ENCODE measurements at regions not wholly inside any gene's neighbourhood (a gene's known extent, or its start where the extent isn't known, plus 50 kb on each side); places are given as distances from the start of the nearest gene placed in this dataset.
A peak's percentile ranks its signal among the peaks of the same experiment; 100 is the strongest.

DNA sequence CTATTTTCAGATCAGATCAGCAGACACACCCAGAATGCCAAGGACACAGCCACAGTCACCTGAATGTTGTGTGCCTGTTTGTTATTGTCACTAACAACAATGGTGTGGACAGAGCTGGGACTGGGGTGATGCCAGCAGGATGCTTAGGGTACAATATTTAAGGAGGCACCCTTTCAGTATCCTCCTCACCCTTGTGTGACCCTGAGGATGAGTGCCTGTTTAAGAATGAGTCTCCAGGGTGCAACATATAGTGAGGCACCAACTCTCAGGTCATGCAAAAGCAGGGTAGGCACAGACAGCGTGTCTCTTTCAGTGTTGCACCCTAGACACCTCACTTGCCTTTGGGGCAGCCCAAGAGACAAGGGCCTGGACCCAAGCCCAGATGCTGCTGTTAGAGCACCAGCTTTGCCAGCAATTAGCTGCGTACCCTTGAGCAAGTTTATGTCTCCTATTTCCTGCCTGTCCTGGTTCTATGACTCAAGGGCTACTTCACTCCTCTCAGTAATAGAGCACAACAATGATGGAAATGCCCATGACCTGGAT lies 122.6 kb downstream of the AQP9 start:
- DNase-seq (no peak), ATAC-seq (no peak)
- H3K4me1 Mint-ChIP-seq, result peaks cover 6% of the 10 kb centered on the region
- H3K36me3 Mint-ChIP-seq (ENCODE audit: low read depth), result no peaks in the 10 kb centered on the region
- peaks cover 27% of the 10 kb centered on the region for H3K27me3 Mint-ChIP-seq
- no peaks in the 10 kb centered on the region for H3K9me3 ChIP-seq (ENCODE audit: control insufficient read depth, low read length, poor library complexity, severe bottlenecking)
- no peak overlapping the region for H3K4me3 Mint-ChIP-seq
- no peak overlapping the region for H3K27ac Mint-ChIP-seq

DNA sequence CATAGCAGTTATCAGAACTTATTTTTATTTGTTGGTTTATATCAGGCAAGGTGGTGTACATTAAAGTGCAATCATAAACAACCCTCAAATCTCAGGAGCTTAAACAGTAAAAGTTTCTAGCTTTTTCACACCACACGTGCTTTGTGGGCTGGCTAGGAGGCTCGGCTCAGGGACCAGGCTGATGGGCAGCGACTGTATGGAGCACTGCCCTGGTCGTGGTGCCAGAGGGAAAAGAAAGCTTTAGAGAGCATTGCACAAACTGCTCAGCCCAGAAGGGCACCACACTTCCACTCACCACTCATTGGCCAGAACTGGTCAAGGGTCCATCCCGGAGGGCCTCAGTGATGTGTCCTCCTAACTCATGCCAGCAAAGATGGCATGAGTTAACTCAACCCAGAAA lies 123.2 kb downstream of the AQP9 start:
- no peaks in the 10 kb centered on the region for H3K36me3 Mint-ChIP-seq (ENCODE audit: low read depth)
- H3K27me3 Mint-ChIP-seq, result peaks cover 21% of the 10 kb centered on the region
- H3K4me3 Mint-ChIP-seq, result no peak overlapping the region
- no peak for ATAC-seq
- DNase-seq, result no peak
- H3K9me3 ChIP-seq (ENCODE audit: control insufficient read depth, low read length, poor library complexity, severe bottlenecking), result no peaks in the 10 kb centered on the region
- H3K27ac Mint-ChIP-seq, result no peak overlapping the region
- H3K4me1 Mint-ChIP-seq, result peaks cover 6% of the 10 kb centered on the region

DNA sequence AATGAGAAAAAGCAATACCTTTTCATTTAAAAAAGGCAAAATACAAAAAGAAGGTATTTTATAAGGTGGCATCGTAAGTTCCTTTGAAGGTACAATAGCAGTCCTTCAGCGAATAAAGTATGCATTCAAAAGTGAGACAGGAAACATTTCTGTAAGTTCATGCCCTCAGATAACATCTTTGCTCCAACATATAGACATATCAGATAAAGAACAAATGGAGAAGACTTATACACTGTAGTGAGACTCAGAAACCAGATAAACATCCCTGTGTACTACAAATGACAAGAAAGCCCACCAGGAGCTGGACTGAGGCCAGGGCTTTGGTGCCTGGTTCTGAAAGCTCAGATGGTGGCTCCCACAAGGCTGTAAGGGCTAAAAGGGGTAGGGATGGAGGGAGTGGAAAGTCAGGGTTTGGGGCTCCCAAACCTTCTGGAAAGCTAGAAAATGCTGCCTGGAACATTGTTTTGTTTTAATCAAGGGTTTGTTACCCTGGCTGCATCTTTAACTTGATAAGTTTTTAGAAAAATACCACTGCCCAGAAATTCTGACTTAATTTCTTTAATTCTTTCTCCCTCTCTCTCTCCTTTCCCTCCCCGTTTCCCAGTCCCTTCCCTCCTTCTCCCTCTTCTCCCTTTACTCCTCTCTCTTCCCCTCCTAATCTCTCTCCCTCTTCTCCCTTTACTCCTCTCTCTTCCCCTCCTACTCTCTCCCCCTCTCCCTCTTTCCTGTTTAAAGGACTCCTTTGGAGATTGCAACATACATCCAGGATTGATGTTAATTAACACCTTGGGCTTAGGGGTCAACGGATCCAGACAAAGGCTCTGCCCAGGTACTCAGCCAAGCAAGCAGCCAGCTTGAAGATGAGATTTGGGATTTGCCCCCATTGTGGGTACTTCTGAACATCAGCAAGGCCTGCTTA lies 126.1 kb downstream of the AQP9 start:
- peaks cover 9% of the 10 kb centered on the region for H3K4me1 Mint-ChIP-seq
- DNase-seq, result no peak
- peak overlapping the region; percentile 31 for H3K4me3 Mint-ChIP-seq
- no peaks in the 10 kb centered on the region for H3K36me3 Mint-ChIP-seq (ENCODE audit: low read depth)
- no peaks in the 10 kb centered on the region for H3K9me3 ChIP-seq (ENCODE audit: control insufficient read depth, low read length, poor library complexity, severe bottlenecking)
- H3K27ac Mint-ChIP-seq, result no peak overlapping the region
- ATAC-seq, result no peak
- peaks cover 8% of the 10 kb centered on the region for H3K27me3 Mint-ChIP-seq

DNA sequence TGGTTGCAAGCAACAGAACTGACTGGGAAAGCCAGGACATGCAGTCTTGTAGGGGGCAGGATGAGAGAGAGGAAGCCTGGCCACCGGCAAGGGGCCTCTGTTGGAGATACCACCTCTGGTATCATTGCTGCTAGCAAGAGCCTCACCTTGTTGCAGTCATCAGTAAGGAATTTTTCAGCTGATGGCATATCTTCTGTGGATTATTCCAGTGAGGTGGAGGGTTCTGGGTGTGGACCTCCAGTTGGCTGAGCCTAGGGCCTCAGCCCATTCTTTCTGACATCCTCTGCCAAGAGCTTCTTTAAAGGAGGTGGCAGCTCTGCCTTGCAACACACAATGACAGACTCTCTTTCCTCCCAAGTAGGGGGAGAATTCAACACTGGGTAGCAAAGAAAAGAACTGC lies 128.9 kb downstream of the AQP9 start:
- Mint-ChIP-seq H3K27ac (no peak overlapping the region), H3K36me3 (ENCODE audit: low read depth) (no peaks in the 10 kb centered on the region)

DNA sequence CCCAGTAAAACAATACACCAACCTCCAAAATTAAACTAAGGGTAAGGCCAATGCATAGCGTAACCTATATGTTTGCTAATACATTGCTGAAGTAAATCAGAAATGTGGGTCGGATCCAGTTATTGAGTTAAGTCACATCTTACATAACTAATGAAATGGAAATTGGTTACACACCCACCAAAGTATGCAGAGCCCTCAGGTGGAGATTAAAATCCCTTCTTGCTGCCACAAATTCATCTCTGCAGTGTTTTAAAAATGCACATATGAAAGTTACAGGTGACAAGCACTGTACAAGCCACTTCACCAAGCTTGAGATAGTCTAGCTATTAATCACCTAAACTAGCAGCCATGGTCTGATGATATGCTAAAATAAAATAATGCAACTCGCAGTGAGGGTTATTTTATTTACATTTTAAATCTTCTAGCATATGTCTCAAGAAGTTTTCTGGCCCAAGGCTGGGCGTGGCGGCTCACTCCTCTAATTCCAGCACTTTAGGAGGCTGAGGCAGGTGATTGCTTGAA lies 130.6 kb downstream of the AQP9 start:
- Mint-ChIP-seq H3K4me1 (peaks cover 6% of the 10 kb centered on the region), H3K4me3 (no peak overlapping the region), H3K36me3 (ENCODE audit: low read depth) (no peaks in the 10 kb centered on the region), H3K27me3 (no peaks in the 10 kb centered on the region), H3K27ac (no peak overlapping the region)
- no peak for ATAC-seq
- H3K9me3 ChIP-seq (ENCODE audit: control insufficient read depth, low read length, poor library complexity, severe bottlenecking), result no peaks in the 10 kb centered on the region
- DNase-seq, result no peak

More for the DNA sequence above, 128.9 kb downstream of the AQP9 start:
- Mint-ChIP-seq H3K27me3 (peaks cover 8% of the 10 kb centered on the region), H3K4me1 (peaks cover 9% of the 10 kb centered on the region), H3K4me3 (no peak overlapping the region)
- H3K9me3 ChIP-seq (ENCODE audit: control insufficient read depth, low read length, poor library complexity, severe bottlenecking), result no peaks in the 10 kb centered on the region
- ATAC-seq (no peak), DNase-seq (no peak)

DNA sequence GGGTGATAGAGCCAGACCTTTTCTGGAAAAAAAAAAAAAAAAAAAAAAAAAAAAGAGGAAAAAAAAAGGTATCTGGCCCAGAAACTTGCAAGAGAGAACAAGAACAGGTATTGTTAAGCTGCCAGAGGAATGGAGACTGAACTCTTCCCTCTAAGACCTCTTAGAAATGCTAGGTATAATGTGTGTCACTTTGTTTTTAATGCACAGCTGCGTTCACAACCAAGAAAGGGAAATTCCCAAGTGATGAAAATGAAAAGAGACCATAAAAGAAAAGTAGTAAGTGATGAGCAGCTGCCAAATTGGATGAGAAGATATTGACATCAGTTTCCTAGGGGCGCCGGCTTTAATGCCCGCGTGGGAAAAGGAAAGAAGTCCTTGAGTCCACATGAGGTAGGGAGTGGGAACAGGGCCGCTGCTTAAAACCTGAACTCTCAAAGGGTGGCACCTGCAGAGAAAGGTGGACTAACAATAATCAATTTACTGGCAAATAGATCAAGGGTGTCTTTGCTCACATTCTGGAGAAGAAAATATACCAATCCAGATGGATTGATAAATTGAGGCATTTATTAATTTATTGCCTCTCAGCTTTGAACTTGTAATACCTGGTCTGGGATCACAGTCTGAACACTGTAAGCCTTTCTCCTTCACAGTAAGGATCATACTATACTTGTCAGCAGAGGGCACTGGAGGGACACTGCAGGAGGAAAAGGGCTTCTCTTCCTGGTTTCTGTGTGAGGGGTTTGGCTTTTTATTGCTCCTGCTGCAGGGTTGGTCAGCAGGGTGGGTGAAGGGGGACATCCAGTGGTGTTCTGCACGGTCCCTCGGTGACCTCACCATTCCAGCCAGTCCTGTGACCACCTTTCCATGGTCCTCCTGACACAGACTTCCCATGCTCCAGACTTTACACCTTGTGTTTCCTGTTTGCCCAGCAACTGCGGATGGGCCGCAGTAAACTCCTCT lies 131.6 kb downstream of the AQP9 start:
- Mint-ChIP-seq H3K4me1 (peaks cover 3% of the 10 kb centered on the region), H3K27ac (no peak overlapping the region), H3K27me3 (no peaks in the 10 kb centered on the region), H3K36me3 (ENCODE audit: low read depth) (no peaks in the 10 kb centered on the region), H3K4me3 (no peak overlapping the region)
- peak; percentile 46 for ATAC-seq
- H3K9me3 ChIP-seq (ENCODE audit: control insufficient read depth, low read length, poor library complexity, severe bottlenecking), result no peaks in the 10 kb centered on the region
- DNase-seq, result no peak

DNA sequence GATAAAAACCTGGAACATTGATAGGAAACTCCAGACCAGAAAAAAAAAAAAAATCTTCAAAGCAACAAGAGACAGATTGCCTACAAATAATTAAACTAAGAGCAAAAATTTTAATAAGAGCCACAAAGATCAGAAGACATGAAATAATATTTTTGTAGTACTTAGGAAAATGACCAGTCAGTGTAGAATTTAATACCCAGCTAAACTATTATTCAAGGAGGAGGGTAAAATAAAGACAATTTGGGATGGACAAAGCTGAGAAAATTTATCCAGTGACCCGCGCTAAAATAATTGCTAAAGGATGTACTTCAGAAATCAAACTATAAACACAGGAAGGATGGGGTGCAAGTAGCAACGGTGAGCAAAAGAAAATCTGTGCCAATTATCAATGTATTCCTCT lies 133.2 kb downstream of the AQP9 start:
- H3K4me1 Mint-ChIP-seq, result peaks cover 3% of the 10 kb centered on the region
- no peak overlapping the region for H3K4me3 Mint-ChIP-seq
- no peak for ATAC-seq
- H3K9me3 ChIP-seq (ENCODE audit: control insufficient read depth, low read length, poor library complexity, severe bottlenecking), result no peaks in the 10 kb centered on the region
- DNase-seq, result no peak
- H3K36me3 Mint-ChIP-seq (ENCODE audit: low read depth), result no peaks in the 10 kb centered on the region
- no peaks in the 10 kb centered on the region for H3K27me3 Mint-ChIP-seq
- no peak overlapping the region for H3K27ac Mint-ChIP-seq

DNA sequence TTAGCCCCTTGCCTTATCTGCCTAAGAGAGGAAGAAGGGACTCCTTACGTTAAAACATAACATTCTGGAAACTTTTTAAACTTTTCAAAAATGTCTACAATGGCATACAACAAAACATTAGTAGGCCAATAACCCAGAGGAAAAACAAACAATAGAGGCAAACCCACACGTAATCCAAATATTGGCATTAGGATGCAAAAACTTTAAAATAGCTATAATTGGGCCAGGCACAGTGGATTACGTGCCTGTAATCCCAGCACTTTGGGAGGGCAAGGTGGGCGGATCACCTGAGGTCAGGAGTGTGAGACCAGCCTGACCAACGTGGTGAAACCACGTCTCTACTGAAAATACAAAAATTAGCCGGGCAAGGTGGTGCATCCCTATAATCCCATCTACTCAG lies 134.9 kb downstream of the AQP9 start:
- DNase-seq (no peak), ATAC-seq (no peak)
- no peaks in the 10 kb centered on the region for H3K9me3 ChIP-seq (ENCODE audit: control insufficient read depth, low read length, poor library complexity, severe bottlenecking)
- Mint-ChIP-seq H3K27ac (no peak overlapping the region), H3K36me3 (ENCODE audit: low read depth) (no peaks in the 10 kb centered on the region), H3K27me3 (peaks cover 11% of the 10 kb centered on the region), H3K4me3 (no peak overlapping the region), H3K4me1 (peaks cover under 1% of the 10 kb centered on the region)

DNA sequence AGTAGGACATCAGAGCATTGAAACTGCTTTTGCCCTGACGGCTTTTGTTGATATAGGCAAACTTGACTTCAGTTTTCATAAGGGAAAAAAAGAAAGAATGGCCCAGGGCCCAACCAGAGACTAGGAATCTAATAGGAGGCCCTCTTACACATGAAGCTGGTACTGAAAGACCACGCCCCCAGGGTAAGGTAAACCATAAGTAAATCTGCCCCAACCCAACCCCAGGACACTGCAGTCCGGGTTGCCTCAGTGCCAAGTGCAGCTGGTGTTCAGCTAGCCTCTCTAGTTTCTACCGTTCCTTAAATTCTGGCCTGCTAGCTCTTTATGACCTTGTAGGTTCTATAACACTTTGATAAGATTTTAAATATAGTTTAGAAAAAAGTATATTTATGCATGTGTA lies 136.7 kb downstream of the AQP9 start:
- no peak overlapping the region for H3K4me3 Mint-ChIP-seq
- no peak for DNase-seq
- peaks cover 25% of the 10 kb centered on the region for H3K27me3 Mint-ChIP-seq
- no peaks in the 10 kb centered on the region for H3K36me3 Mint-ChIP-seq (ENCODE audit: low read depth)
- H3K9me3 ChIP-seq (ENCODE audit: control insufficient read depth, low read length, poor library complexity, severe bottlenecking), result no peaks in the 10 kb centered on the region
- no peak overlapping the region for H3K27ac Mint-ChIP-seq
- ATAC-seq, result no peak
- H3K4me1 Mint-ChIP-seq, result no peaks in the 10 kb centered on the region

DNA sequence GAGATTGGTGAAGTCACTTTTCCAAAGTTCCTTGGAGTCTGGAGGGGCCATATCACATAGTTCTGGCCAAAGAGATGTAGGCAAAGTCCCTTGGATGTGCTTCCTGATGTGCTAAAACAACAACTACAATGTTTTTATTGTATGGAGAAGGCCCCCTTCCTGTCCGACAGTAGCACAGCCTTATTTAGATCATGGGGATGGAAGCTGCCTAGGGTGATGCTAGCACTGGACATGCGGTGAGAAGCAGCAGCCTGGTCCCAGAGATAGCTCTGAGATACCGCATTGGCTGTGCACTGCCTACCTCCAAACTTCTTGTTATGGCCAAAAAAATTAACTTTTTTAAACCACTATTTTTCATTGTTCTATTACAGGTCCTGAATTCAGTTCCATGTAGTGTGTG lies 137.6 kb downstream of the AQP9 start:
- Mint-ChIP-seq H3K36me3 (ENCODE audit: low read depth) (no peaks in the 10 kb centered on the region), H3K27ac (no peak overlapping the region)
- no peak for ATAC-seq

DNA sequence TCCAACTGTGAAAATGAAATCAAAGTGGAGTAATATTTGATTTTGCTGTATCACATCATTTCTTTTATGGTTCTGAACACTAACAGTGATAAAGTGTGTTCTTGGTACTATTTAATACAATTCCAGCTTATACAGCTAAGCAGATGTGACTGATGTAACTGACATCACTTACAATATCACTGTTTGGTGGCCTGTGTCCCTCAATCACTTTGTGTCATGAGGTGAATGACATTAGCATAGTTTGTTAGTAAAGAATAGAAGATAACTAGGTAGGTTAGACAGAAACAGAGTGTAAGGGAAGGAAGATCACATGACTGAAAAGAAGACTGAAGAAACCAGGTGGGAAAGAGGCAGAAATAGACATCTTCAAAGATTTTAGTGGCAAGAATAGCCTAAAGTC lies 138.7 kb downstream of the AQP9 start:
- no peak overlapping the region for H3K4me3 Mint-ChIP-seq

More for the DNA sequence above, 137.6 kb downstream of the AQP9 start:
- H3K27me3 Mint-ChIP-seq, result peaks cover 32% of the 10 kb centered on the region
- H3K4me3 Mint-ChIP-seq, result no peak overlapping the region
- no peak for DNase-seq
- no peaks in the 10 kb centered on the region for H3K9me3 ChIP-seq (ENCODE audit: control insufficient read depth, low read length, poor library complexity, severe bottlenecking)
- no peaks in the 10 kb centered on the region for H3K4me1 Mint-ChIP-seq

DNA sequence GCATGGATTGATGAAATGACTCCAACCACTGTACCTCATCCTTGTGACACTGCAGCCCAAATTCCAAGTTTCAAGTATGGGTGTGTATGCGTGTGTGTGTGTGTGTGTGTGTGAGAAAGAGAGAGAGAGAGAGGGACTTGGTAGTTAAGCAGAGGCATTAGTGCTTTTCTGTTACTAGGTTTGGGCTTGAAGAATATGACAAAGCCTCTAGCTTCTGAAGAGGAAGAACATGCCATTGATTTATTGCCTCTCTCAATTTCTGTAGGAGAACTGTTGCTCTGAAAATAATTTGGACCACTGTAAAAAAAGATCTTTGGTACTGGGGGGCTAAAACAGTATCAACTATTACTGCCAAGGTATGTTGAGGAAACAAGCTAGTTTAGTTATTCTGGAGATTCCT lies 139.2 kb downstream of the AQP9 start:
- no peak overlapping the region for H3K27ac Mint-ChIP-seq
- no peak overlapping the region for H3K4me3 Mint-ChIP-seq
- no peaks in the 10 kb centered on the region for H3K9me3 ChIP-seq (ENCODE audit: control insufficient read depth, low read length, poor library complexity, severe bottlenecking)
- DNase-seq (no peak), ATAC-seq (no peak)
- peaks cover 38% of the 10 kb centered on the region for H3K27me3 Mint-ChIP-seq
- peaks cover 4% of the 10 kb centered on the region for H3K36me3 Mint-ChIP-seq (ENCODE audit: low read depth)
- H3K4me1 Mint-ChIP-seq, result no peaks in the 10 kb centered on the region

More for the DNA sequence above, 138.7 kb downstream of the AQP9 start:
- no peak for ATAC-seq
- no peaks in the 10 kb centered on the region for H3K4me1 Mint-ChIP-seq
- H3K36me3 Mint-ChIP-seq (ENCODE audit: low read depth), result peaks cover 4% of the 10 kb centered on the region
- no peak overlapping the region for H3K27ac Mint-ChIP-seq
- H3K9me3 ChIP-seq (ENCODE audit: control insufficient read depth, low read length, poor library complexity, severe bottlenecking), result no peaks in the 10 kb centered on the region
- H3K27me3 Mint-ChIP-seq, result peaks cover 38% of the 10 kb centered on the region
- no peak for DNase-seq

DNA sequence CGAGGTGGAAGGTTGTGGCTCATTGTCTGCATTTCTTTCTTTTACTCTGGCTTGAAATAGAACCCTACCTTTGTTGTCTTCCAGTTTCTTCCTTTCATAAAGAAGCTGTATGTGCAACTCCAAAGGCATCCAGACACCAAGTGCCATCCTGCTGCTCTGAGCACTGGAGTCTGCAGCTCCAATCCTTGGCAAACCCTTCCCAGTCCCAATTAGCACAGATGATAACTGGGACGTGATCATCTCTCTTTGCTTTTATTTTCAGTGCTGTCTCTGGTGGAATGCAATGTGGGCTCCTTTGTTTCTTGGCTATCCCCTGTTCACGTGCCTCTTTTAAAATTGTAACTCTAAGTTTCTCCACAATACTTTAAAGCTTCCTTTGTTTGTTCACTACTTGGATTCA lies 140.9 kb downstream of the AQP9 start:
- Mint-ChIP-seq H3K27ac (no peak overlapping the region), H3K27me3 (peaks cover 43% of the 10 kb centered on the region), H3K4me3 (no peak overlapping the region), H3K36me3 (ENCODE audit: low read depth) (peaks cover 7% of the 10 kb centered on the region), H3K4me1 (no peaks in the 10 kb centered on the region)
- DNase-seq (no peak), ATAC-seq (no peak)
- no peaks in the 10 kb centered on the region for H3K9me3 ChIP-seq (ENCODE audit: control insufficient read depth, low read length, poor library complexity, severe bottlenecking)

Data from T-helper 17 cell (primary cell).